ENCODE measurements at regions not wholly inside any gene's neighbourhood (a gene's known extent, or its start where the extent isn't known, plus 50 kb on each side); places are given as distances from the start of the nearest gene placed in this dataset.

- no peak for TF ChIP-seq CTCF (IDR thresholded peaks at IDR 0.05)
- TF ChIP-seq ZFX (IDR thresholded peaks at IDR 0.05; ENCODE audit: borderline replicate concordance): no peak
Observed at GRCh38 chr14:83433618-83434017, 1900.0 kb upstream of the SEL1L start.

Data from 22Rv1 (cell line).